T-helper 1 cell treated with Interleukin-12 subunit alpha and Interleukin-12 subunit beta and Interleukin-4 antibody, amounts not matched to agents 30 μg/mL and 1 μg/mL, for 36 hours (primary cell): ENCODE measurements at regions not wholly inside any gene's neighbourhood (a gene's known extent, or its start where the extent isn't known, plus 50 kb on each side); places are given as distances from the start of the nearest gene placed in this dataset.
"Not testable (repeated sequence)": the region's sequence is repeated elsewhere in the genome, so short reads cannot be mapped to it uniquely, and the experiment has no call there.

Experiments used
- H3K27ac Mint-ChIP-seq: one replicate; pipeline ENCODE4 v1.8.0; 2021; ENCODE audit warnings: mild to moderate bottlenecking, mixed read lengths
- H3K27me3 Mint-ChIP-seq: one replicate; pipeline ENCODE4 v1.8.0; 2021; ENCODE audit warnings: low read depth, mixed read lengths
- H3K36me3 Mint-ChIP-seq: one replicate; pipeline ENCODE4 v1.8.0; 2021; ENCODE audit warnings: low read depth, mixed read lengths
- H3K4me1 Mint-ChIP-seq: one replicate; pipeline ENCODE4 v1.8.0; 2021; ENCODE audit warnings: low read depth, mixed read lengths
- H3K4me3 Mint-ChIP-seq: one replicate; pipeline ENCODE4 v1.8.0; 2021; ENCODE audit warnings: mild to moderate bottlenecking, moderate library complexity, mixed read lengths
- H3K9me3 Mint-ChIP-seq: one replicate; pipeline ENCODE4 v1.8.0; 2021; ENCODE audit warnings: mixed read lengths

GRCh38 chr1:148261684-148262083, 109.6 kb upstream of the NBPF11 start:
- Mint-ChIP-seq H3K27me3 (peaks cover 29% of the 10 kb centered on the region), H3K4me1 (peaks cover 15% of the 10 kb centered on the region)
- not testable (repeated sequence) for H3K4me3 Mint-ChIP-seq, H3K27ac Mint-ChIP-seq, H3K9me3 Mint-ChIP-seq, H3K36me3 Mint-ChIP-seq

DNA sequence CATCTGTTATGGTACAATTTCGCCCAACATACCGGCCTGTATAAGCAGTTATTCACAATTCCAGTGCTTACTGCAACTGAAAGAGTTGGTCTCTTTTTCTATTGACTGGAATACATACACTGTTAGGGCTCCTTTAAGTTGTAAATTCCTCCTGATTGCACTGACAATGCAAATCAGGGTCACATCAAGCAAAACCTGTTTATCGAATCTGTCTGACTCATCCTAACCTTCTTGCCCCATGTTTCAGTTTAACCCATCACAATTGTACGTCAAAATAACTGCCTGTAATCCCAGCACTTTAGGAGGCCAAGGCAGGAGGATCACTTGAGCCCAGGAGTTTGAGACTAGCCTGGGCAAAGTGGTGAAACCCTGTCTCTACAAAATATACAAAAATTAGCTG, 105.8 kb upstream of the NBPF11 start:
- not testable (repeated sequence) for H3K9me3 Mint-ChIP-seq, H3K27ac Mint-ChIP-seq, H3K36me3 Mint-ChIP-seq, H3K4me1 Mint-ChIP-seq, H3K4me3 Mint-ChIP-seq
- H3K27me3 Mint-ChIP-seq: peaks cover 26% of the 10 kb centered on the region

DNA sequence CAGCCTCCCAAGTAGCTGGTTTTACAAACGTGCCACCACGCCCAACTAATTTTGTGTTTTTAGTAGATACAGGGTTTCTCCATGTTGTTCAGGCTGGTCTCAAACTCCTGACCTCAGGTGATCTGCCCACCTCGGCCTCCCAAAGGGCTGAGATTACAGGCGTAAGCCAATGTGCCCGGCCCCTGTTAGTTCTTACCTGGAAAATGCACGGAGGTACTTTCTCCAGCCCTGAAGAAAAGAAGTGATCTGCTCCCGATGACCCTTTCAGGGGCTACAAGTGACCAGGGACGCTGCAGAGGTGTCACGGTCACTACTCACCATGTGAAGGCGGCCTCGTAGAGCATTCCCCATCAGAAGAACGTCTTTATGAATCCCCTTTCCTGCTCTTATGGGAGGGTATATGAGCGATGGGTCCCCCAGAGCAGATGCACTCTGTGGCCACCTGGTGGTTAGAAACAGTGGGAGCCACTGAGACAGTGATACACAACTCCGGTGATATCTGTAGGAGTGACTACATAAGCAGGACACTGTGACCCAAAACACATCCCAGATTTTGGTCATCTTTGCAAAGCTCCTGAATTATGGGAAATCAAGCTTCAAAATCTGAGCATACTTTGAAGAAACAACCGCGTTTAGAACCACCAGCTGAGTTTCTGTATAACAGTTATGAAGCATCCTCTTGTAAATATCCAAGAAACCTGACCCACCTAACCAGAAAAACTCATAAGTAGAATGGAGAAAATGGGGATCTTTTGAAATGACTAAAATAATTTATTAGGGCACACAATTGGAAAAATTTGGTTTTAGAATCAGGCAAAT, 102.7 kb upstream of the NBPF11 start:
- H3K27ac Mint-ChIP-seq, H3K9me3 Mint-ChIP-seq, H3K4me1 Mint-ChIP-seq, H3K36me3 Mint-ChIP-seq, H3K4me3 Mint-ChIP-seq, H3K27me3 Mint-ChIP-seq: not testable (repeated sequence)

- not testable (repeated sequence) for H3K27me3 Mint-ChIP-seq, H3K27ac Mint-ChIP-seq, H3K4me3 Mint-ChIP-seq, H3K4me1 Mint-ChIP-seq, H3K36me3 Mint-ChIP-seq, H3K9me3 Mint-ChIP-seq
These were observed 101.7 kb upstream of the NBPF11 start for GRCh38 chr1:148253808-148254207.

GRCh38 chr1:148248798-148249197, 96.7 kb upstream of the NBPF11 start:
- not testable (repeated sequence) for H3K36me3 Mint-ChIP-seq, H3K27me3 Mint-ChIP-seq, H3K9me3 Mint-ChIP-seq, H3K4me1 Mint-ChIP-seq, H3K27ac Mint-ChIP-seq, H3K4me3 Mint-ChIP-seq

GRCh38 chr1:148246258-148246861, 94.3 kb upstream of the NBPF11 start:
- H3K27ac Mint-ChIP-seq, H3K27me3 Mint-ChIP-seq, H3K9me3 Mint-ChIP-seq, H3K4me1 Mint-ChIP-seq, H3K36me3 Mint-ChIP-seq, H3K4me3 Mint-ChIP-seq: not testable (repeated sequence)

- not testable (repeated sequence) for H3K4me1 Mint-ChIP-seq, H3K9me3 Mint-ChIP-seq, H3K36me3 Mint-ChIP-seq, H3K4me3 Mint-ChIP-seq, H3K27ac Mint-ChIP-seq, H3K27me3 Mint-ChIP-seq
These were observed 93.8 kb upstream of the NBPF11 start for GRCh38 chr1:148245843-148246242.

DNA sequence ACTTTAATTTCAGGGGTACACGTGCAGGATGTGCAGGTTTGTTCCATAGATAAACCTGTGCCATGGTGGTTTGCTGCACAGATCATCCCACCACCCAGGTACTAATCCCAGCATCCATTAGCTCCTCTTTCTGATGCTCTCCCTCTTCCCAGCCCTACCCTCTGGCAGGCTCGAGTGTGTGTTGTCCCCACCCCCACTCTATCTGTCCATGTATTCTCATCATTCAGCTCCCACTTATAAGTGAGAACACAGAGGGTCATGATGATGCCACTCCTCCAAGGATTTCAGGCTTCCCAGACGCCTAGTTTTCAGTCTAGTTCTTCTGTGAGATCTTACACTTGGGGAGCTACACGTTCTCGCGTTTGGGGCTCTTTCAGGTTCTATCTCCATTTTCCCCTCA, 93.4 kb upstream of the NBPF11 start:
- not testable (repeated sequence) for H3K9me3 Mint-ChIP-seq, H3K4me3 Mint-ChIP-seq, H3K27ac Mint-ChIP-seq, H3K36me3 Mint-ChIP-seq, H3K27me3 Mint-ChIP-seq, H3K4me1 Mint-ChIP-seq

- H3K36me3 Mint-ChIP-seq, H3K27me3 Mint-ChIP-seq, H3K4me3 Mint-ChIP-seq, H3K4me1 Mint-ChIP-seq, H3K27ac Mint-ChIP-seq, H3K9me3 Mint-ChIP-seq: not testable (repeated sequence)
These were observed 81.2 kb upstream of the NBPF11 start for GRCh38 chr1:148233250-148233649.

DNA sequence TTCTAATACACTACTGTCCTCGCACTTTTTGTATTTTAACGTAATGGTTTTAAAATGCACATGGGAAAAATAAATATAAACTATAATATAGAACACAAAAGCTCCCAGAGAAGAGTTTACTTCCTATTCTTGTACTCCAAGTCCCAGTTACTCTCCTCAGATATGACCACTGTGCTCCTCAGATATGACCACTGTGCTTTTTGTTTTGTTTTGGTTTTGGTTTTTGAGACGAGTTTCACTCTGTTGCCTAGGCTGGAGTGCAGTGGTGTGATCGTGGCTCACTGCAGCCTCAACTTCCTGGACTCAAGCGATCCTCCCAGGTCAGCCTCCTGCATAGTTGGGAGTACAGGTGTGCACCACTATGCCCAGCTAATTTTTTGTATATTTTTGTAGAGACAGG, 76.8 kb upstream of the NBPF11 start:
- H3K27me3 Mint-ChIP-seq, H3K4me3 Mint-ChIP-seq, H3K27ac Mint-ChIP-seq, H3K36me3 Mint-ChIP-seq, H3K4me1 Mint-ChIP-seq, H3K9me3 Mint-ChIP-seq: not testable (repeated sequence)

DNA sequence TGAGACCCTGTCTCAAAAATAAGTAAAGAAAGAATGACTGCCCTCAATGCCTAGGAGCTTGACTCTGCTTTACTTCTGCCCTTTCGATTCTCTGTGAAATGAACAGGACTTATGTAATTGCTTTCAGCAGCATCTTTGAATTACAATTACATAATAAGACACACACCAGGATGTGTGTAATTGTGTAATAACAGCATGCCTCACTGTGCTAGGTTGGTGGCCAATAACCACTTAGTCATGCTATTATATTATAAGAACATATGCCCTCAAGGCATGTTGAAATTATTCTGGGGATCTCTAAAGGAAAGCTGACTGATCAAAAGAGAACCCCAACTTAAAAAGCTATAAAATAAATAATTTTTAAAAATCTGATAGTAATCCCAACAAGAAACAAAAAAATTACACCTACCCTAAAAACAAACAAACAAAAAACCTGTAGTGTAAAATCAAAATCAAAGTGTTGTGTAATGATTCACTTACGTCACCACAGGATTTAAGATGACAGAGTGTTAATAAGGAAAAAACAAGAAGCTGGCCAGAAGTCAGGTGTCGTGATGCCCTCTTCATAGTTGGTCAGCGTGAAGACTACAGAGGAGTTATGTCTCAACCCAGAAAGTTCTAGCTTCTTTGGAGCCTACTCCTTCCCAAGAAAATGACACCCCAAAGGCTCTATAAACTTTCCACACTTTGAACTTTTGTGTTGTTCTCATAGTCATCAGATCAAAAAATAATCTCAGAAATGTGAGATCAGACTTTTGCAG, 70.5 kb upstream of the NBPF11 start:
- H3K27me3 Mint-ChIP-seq, H3K27ac Mint-ChIP-seq, H3K4me1 Mint-ChIP-seq, H3K36me3 Mint-ChIP-seq, H3K4me3 Mint-ChIP-seq, H3K9me3 Mint-ChIP-seq: not testable (repeated sequence)

GRCh38 chr1:148221593-148221992, 69.5 kb upstream of the NBPF11 start:
- not testable (repeated sequence) for H3K36me3 Mint-ChIP-seq, H3K4me3 Mint-ChIP-seq, H3K27ac Mint-ChIP-seq, H3K9me3 Mint-ChIP-seq, H3K27me3 Mint-ChIP-seq, H3K4me1 Mint-ChIP-seq

GRCh38 chr1:148219229-148219628, 67.1 kb upstream of the NBPF11 start:
- not testable (repeated sequence) for H3K4me3 Mint-ChIP-seq, H3K27me3 Mint-ChIP-seq, H3K9me3 Mint-ChIP-seq, H3K4me1 Mint-ChIP-seq, H3K36me3 Mint-ChIP-seq, H3K27ac Mint-ChIP-seq

GRCh38 chr1:148211191-148211590, 59.1 kb upstream of the NBPF11 start:
- H3K4me3 Mint-ChIP-seq, H3K4me1 Mint-ChIP-seq, H3K27ac Mint-ChIP-seq, H3K27me3 Mint-ChIP-seq, H3K36me3 Mint-ChIP-seq, H3K9me3 Mint-ChIP-seq: not testable (repeated sequence)

DNA sequence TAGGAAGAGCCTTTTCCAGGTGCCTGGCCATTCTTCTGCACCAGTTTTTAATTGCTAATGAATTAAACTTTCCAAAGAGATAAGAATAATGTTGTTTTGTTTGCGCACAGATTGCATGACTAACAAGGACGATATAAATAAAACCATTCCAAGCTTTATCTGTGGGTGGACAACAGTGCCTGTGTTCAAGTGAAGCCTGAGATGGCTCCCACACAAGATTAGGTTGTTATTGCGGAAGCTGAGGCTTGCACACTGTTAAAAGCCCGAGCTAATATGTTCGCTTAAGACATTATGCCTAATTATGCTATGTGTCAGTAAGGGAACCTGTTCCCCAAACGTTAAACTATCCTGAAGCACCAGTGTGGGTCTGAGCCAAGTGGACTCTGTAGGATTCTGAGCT, 58.5 kb upstream of the NBPF11 start:
- H3K4me1 Mint-ChIP-seq, H3K36me3 Mint-ChIP-seq, H3K9me3 Mint-ChIP-seq, H3K27me3 Mint-ChIP-seq, H3K27ac Mint-ChIP-seq, H3K4me3 Mint-ChIP-seq: not testable (repeated sequence)
